Testis (tissue), 2 donors: ENCODE measurements at regions not wholly inside any gene's neighbourhood (a gene's known extent, or its start where the extent isn't known, plus 50 kb on each side); places are given as distances from the start of the nearest gene placed in this dataset.

Source experiments
- DNase-seq: peaks from one replicate; pipeline ENCODE4 v3.0.0-alpha.2; 2019
- H3K27ac ChIP-seq, 2 donors: fragments of 200-600 bp; sonication (generic); one replicate each; pipeline ENCODE4 v1.5.1; 2019
- H3K27me3 ChIP-seq: fragments of 200-600 bp; sonication (generic); one replicate; pipeline ENCODE4 v1.5.1; 2019
- H3K36me3 ChIP-seq: fragments of 200-600 bp; sonication (generic); one replicate; pipeline ENCODE4 v1.5.1; 2017; ENCODE audit warnings: low read depth; ENCODE audit errors: missing control alignments
- H3K4me1 ChIP-seq: fragments of 200-600 bp; sonication (generic); one replicate; pipeline ENCODE4 v1.5.1; 2019
- H3K4me3 ChIP-seq, 2 donors: fragments of 200-600 bp; sonication (generic); one replicate each; pipeline ENCODE4 v1.5.1; 2017 to 2019
- H3K9me3 ChIP-seq: fragments of 200-600 bp; sonication (generic); one replicate; pipeline ENCODE4 v1.5.1; 2017
- POLR2A ChIP-seq: fragments of 450-650 bp; IDR thresholded peaks from one replicate; pipeline ENCODE4 v1.6.1; 2017; ENCODE audit warnings: antibody characterized with exemption, mild to moderate bottlenecking, moderate library complexity
- WGBS, 2 donors: methylation state at CpG; one replicate each; pipeline ENCODE4 v1.1.5; 2018; 5-methylcytosine and 5-hydroxymethylcytosine counted together
- intact Hi-C: fragments of 100-400 bp; cut with DNase I; formaldehyde crosslinking; loops from one replicate; pipeline ENCODE4 v1.15.1; 2023; ENCODE audit warnings: low total_unique reads
- TF ChIP-seq, protein P1 (sequence below), 3 experiments: fragments of 450-650 bp in 2 of 3; fragments of 200-600 bp in 1 of 3; sonication (generic) in 1 of 3; IDR thresholded peaks; one replicate each; pipeline ENCODE4 v1.5.1; 2016 to 2019; ENCODE audit warnings: antibody characterized with exemption in 3 of 3, mild to moderate bottlenecking in 2 of 3, moderate library complexity in 1 of 3

DNA sequence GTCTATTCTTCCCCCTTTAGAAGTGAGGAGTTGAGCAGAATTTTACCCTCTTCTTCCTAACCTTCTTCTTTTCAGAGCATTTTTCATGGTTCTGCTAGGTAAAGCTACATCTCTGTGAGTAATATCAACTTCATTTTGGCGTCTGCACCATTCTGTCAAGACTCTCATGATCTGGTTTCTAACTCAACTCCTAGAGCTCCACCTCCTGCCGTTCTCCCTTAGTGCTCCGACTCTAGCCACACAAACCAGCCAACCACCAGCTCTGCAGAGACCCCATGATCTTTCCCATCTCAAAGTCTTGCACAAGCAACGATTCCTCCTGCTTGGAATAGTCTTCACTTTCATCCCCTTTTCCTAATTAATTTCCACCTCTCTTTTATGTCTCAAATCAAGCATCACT, 193.9 kb upstream of the TMC3 start:
- H3K36me3 ChIP-seq, result no peaks in the 10 kb centered on the region
- intact Hi-C loops, result no loop called here
- no peak for DNase-seq
- H3K27me3 ChIP-seq, result no peaks in the 10 kb centered on the region
- no peak overlapping the region for H3K27ac ChIP-seq
- no peaks in the 10 kb centered on the region for H3K4me1 ChIP-seq
- whole genome bisulfite sequencing, 2 donors, result 81 to 84% methylated on average over 4 of the region's 4 CpGs
- no peaks in the 10 kb centered on the region for H3K9me3 ChIP-seq
- TF ChIP-seq, protein P1, sequence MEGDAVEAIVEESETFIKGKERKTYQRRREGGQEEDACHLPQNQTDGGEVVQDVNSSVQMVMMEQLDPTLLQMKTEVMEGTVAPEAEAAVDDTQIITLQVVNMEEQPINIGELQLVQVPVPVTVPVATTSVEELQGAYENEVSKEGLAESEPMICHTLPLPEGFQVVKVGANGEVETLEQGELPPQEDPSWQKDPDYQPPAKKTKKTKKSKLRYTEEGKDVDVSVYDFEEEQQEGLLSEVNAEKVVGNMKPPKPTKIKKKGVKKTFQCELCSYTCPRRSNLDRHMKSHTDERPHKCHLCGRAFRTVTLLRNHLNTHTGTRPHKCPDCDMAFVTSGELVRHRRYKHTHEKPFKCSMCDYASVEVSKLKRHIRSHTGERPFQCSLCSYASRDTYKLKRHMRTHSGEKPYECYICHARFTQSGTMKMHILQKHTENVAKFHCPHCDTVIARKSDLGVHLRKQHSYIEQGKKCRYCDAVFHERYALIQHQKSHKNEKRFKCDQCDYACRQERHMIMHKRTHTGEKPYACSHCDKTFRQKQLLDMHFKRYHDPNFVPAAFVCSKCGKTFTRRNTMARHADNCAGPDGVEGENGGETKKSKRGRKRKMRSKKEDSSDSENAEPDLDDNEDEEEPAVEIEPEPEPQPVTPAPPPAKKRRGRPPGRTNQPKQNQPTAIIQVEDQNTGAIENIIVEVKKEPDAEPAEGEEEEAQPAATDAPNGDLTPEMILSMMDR (IDR thresholded peaks at IDR 0.05), result no peak
- TF ChIP-seq POLR2A, result no peak
- H3K4me3 ChIP-seq, result no peak overlapping the region

DNA sequence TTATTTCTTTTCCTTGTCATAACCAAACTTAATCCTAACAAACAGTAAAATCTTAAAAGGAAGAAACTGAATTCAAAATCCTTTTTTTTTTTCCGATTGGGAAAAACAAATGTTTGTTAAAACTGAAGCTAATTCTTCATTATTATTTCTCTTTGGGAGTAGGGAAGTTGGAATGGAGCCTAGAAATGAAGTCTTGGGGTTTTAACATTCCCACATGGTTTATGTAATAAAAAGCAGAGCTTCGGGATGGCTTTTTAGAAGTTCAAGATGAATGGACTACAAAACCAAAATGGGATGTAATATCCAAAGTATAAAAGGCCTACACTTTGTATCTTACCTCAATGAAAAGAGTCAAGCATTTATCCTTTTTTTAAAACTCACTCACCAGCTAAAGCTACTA, 189.0 kb upstream of the TMC3 start:
- WGBS, 2 donors, result 61 to 68% methylated on average over 2 of the region's 2 CpGs
- no peak overlapping the region for H3K27ac ChIP-seq
- H3K36me3 ChIP-seq, result no peaks in the 10 kb centered on the region
- no peaks in the 10 kb centered on the region for H3K4me1 ChIP-seq
- TF ChIP-seq, protein P1 (IDR thresholded peaks at IDR 0.05), result no peak
- TF ChIP-seq POLR2A, result no peak
- H3K4me3 ChIP-seq, result no peak overlapping the region
- intact Hi-C loops, result no loop called here
- DNase-seq, result no peak
- H3K9me3 ChIP-seq, result no peaks in the 10 kb centered on the region
- H3K27me3 ChIP-seq, result no peaks in the 10 kb centered on the region

DNA sequence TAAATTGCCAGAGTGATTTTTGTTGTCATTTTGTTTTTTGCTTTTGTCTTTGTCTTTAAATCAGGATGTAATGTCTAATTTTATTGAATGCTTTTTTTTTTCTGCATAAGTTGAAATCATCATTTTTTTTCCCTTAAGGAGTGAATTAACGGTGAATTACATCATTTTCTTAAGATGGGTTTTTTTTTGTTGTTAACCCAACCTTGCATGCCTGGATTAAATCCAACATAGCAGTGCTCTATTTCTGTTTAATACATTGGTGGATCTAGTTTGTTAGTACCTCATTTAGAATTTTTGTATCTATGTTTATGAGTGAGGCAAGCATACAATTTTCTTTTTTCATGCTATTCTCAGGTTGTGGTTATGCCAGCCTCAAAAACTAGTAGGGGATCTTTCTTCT, 186.4 kb upstream of the TMC3 start:
- TF ChIP-seq, protein P1 (IDR thresholded peaks at IDR 0.05), result no peak
- TF ChIP-seq POLR2A, result no peak
- H3K36me3 ChIP-seq, result no peaks in the 10 kb centered on the region
- no peaks in the 10 kb centered on the region for H3K4me1 ChIP-seq
- no peaks in the 10 kb centered on the region for H3K27me3 ChIP-seq
- no peaks in the 10 kb centered on the region for H3K9me3 ChIP-seq
- WGBS, 2 donors, result 69 to 74% methylated on average over 1 of the region's 1 CpG
- intact Hi-C loops, result no loop called here
- no peak overlapping the region for H3K4me3 ChIP-seq
- no peak for DNase-seq
- no peak overlapping the region for H3K27ac ChIP-seq

DNA sequence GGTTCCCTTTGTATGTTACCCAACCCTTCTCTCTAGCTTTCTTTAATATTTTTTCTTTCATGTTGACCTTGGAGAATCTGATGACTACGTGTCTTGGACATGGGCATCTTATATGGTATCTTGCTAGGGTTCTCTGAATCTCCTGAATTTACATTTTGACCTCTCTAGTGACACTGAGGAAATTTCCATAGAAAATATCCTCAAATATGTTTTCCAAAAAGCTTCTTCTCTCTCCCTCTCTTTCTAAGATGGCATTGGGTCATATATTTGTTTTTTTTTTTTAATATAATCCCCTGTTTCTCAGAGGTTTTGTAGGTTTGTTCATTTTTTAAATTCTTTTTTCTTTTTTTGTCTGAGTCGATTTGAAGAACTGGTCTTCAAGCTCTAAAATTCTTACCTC, 184.0 kb upstream of the TMC3 start:
- 88 to 90% methylated on average over 2 of the region's 2 CpGs for WGBS, 2 donors
- no peaks in the 10 kb centered on the region for H3K9me3 ChIP-seq
- H3K4me1 ChIP-seq, result no peaks in the 10 kb centered on the region
- TF ChIP-seq, protein P1 (IDR thresholded peaks at IDR 0.05), result no peak
- TF ChIP-seq POLR2A, result no peak
- H3K27ac ChIP-seq, result no peak overlapping the region
- DNase-seq, result no peak
- no peak overlapping the region for H3K4me3 ChIP-seq
- no peaks in the 10 kb centered on the region for H3K27me3 ChIP-seq
- H3K36me3 ChIP-seq, result no peaks in the 10 kb centered on the region
- intact Hi-C loops, result no loop called here

DNA sequence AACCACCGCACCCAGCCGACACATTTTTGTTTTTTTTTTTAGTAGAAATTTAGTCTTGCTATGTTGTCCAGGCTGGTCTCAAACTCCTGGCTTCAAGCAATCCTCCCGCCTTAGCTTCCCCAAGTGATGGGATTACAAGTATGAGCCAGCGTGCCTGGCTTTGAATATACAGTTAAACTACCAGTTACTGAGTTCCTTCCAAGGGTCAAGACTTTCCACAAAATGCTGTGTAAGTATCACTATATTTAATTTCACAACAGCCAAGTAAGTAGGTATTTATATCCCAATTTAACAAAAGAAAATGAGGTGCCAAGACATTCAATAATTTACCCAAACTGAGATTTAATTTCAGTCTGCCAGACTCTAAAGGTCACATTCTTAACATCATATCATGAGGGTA, 181.3 kb upstream of the TMC3 start:
- H3K4me3 ChIP-seq, result no peak overlapping the region
- H3K36me3 ChIP-seq, result no peaks in the 10 kb centered on the region
- no peaks in the 10 kb centered on the region for H3K9me3 ChIP-seq
- H3K27me3 ChIP-seq, result no peaks in the 10 kb centered on the region
- H3K4me1 ChIP-seq, result no peaks in the 10 kb centered on the region
- intact Hi-C loops, result no loop called here
- 94 to 99% methylated on average over 4 of the region's 4 CpGs for WGBS, 2 donors
- H3K27ac ChIP-seq, result no peak overlapping the region
- TF ChIP-seq, protein P1 (IDR thresholded peaks at IDR 0.05), result no peak
- no peak for TF ChIP-seq POLR2A
- DNase-seq, result no peak
